NCI-H82 (cell line): ENCODE measurements at regions not wholly inside any gene's neighbourhood (a gene's known extent, or its start where the extent isn't known, plus 50 kb on each side); places are given as distances from the start of the nearest gene placed in this dataset.
A peak's percentile ranks its signal among the peaks of the same experiment; 100 is the strongest.
"Not testable (repeated sequence)": the region's sequence is repeated elsewhere in the genome, so short reads cannot be mapped to it uniquely, and the experiment has no call there.

ENCODE experiments used
- DNase-seq: peaks from one replicate; lab custom pipeline; 2025; lab: John Stamatoyannopoulos, UW

GRCh38 chr1:70672442-70672888 is 261.4 kb downstream of the CTH start:
- no peak for DNase-seq

- DNase-seq = peak; percentile 72
Measured at GRCh38 chr1:70674941-70675685, 264.0 kb downstream of the CTH start.

GRCh38 chr1:70675737-70676156 is 264.7 kb downstream of the CTH start:
- DNase-seq = peak; percentile 48

- DNase-seq = peak; percentile 82
Measured at GRCh38 chr1:70685300-70686286, 274.5 kb downstream of the CTH start.

GRCh38 chr1:70688580-70688979 is 277.5 kb downstream of the CTH start:
- no peak for DNase-seq

- DNase-seq = no peak
Measured at GRCh38 chr1:70706381-70707037, 295.4 kb downstream of the CTH start.

GRCh38 chr1:70707214-70707613 is 296.1 kb downstream of the CTH start:
- no peak for DNase-seq

- no peak for DNase-seq
Measured at GRCh38 chr1:70714149-70714548, 303.1 kb downstream of the CTH start.

GRCh38 chr1:70717211-70717610 is 306.1 kb downstream of the CTH start:
- no peak for DNase-seq

GRCh38 chr1:70717656-70718055 is 306.6 kb downstream of the CTH start:
- no peak for DNase-seq

- no peak for DNase-seq
Measured at GRCh38 chr1:70718086-70718630, 307.1 kb downstream of the CTH start.

GRCh38 chr1:70719154-70719553 is 308.1 kb downstream of the CTH start:
- DNase-seq = no peak

GRCh38 chr1:70720109-70720508 is 309.0 kb downstream of the CTH start:
- no peak for DNase-seq

GRCh38 chr1:70720521-70720920 is 309.5 kb downstream of the CTH start:
- no peak for DNase-seq

- DNase-seq = no peak
Measured at GRCh38 chr1:70727886-70728489, 316.9 kb downstream of the CTH start.

- DNase-seq = not testable (repeated sequence)
Measured at GRCh38 chr1:70736518-70736917, 311.1 kb downstream of the PTGER3 start.

GRCh38 chr1:70737125-70737524 is 310.5 kb downstream of the PTGER3 start:
- no peak for DNase-seq

GRCh38 chr1:70738624-70739023 is 309.0 kb downstream of the PTGER3 start:
- DNase-seq = no peak

- peak; percentile 51 for DNase-seq
Measured at GRCh38 chr1:70745199-70745598, 302.4 kb downstream of the PTGER3 start.

GRCh38 chr1:70746062-70746461 is 301.6 kb downstream of the PTGER3 start:
- not testable (repeated sequence) for DNase-seq

GRCh38 chr1:70747123-70747522 is 300.5 kb downstream of the PTGER3 start:
- not testable (repeated sequence) for DNase-seq
